NCI-H1694 (cell line): ENCODE measurements at regions not wholly inside any gene's neighbourhood (a gene's known extent, or its start where the extent isn't known, plus 50 kb on each side); places are given as distances from the start of the nearest gene placed in this dataset.
"Not testable (repeated sequence)": the region's sequence is repeated elsewhere in the genome, so short reads cannot be mapped to it uniquely, and the experiment has no call there.

Source experiments
- DNase-seq: peaks from one replicate; lab custom pipeline; 2025; lab: John Stamatoyannopoulos, UW

DNA sequence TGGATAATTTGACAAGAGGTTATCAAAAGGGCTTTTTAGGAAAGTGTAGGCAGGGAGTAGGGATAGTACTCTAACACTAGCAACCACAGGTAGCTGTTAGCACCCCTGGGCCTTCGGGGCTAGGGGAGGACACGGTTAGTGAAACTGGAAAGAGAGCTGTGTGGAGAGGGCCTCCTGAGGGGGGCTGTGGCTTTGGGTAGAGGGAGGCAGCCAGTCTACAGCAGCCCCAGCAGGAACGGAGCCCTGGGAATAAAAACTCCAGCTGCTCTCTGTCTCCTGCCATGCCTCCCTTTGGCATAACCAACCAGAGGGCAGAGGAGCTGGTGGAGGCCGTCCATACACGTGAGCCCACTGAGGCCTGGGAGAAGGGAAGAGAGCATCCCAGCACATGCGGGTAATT lies 223.2 kb downstream of the FOXD2 start:
- DNase-seq = peak; percentile 5

DNA sequence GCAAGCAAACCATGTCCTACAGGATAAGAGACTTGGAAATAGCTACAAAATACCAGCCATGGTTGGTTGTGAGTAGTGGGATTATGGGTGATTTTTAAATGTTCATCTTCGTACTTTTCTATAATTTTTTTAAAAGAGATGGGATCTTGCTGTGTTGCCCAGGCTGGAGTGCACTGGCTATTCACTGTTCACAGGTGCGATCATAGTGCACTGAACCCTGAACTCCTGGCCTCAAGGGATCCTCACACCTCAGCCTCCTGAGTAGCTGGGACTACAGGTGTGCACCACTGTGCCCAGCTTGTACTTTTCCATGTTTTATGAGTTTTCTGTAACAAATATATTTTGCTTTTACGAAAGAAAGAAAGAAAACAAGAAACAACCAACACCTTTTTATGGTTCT lies 224.2 kb downstream of the FOXD2 start:
- no peak for DNase-seq

DNA sequence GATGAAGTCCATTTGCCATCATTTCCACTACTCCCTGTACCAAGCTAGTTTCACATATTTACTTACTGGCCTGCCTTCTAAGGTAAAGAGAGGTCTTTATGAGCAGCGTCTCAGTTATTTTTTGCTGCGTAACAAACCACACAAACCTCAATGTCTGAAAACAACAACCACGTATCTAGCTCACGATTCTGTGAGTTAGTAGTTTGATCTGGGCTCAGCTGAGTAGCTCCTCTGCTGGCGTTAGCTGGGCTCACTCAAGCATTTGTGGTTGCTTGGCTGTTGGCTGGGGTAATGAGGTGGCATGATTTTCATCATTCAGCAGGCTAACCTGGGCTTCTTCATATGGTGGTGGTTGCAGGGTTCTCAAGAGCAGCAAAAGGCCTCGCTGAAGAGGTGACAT lies 225.4 kb downstream of the FOXD2 start:
- no peak for DNase-seq

DNA sequence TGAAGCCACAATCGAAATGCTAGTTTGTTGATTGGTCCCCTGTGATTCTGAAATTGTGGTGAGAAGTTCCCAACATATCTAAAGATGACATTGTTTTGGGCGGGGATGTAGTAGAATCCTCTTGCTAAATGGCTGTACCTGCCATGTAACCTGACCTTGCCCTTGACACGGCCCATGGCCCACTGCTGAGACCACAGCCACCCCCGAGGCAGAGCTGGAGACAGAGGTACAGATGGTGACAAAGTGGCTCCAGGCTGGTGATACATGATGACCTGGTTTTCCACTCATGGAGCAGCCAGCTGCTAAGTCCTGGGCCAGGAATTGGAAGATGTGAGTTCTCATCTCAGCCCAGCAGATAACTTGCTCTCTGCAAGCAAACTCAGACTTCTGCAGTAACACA lies 226.5 kb downstream of the FOXD2 start:
- no peak for DNase-seq

DNA sequence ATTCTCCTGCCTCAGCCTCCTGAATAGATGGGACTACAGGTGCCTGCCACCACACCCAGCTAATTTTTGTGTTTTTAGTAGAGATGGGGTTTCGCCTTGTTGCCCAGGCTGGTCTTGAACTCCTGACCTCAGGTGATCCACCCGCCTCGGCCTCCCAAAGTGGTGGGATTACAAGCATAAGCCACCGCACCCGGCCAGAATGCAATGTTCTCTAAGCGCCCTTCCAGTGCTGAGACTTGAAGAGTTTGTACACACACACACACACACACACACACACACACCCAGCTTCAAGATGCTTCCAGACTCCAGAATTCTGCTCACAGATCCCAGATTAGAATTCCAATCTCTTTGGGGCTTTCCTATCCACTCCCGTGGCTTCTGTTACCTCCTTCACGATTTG lies 227.1 kb downstream of the FOXD2 start:
- DNase-seq = not testable (repeated sequence)

DNA sequence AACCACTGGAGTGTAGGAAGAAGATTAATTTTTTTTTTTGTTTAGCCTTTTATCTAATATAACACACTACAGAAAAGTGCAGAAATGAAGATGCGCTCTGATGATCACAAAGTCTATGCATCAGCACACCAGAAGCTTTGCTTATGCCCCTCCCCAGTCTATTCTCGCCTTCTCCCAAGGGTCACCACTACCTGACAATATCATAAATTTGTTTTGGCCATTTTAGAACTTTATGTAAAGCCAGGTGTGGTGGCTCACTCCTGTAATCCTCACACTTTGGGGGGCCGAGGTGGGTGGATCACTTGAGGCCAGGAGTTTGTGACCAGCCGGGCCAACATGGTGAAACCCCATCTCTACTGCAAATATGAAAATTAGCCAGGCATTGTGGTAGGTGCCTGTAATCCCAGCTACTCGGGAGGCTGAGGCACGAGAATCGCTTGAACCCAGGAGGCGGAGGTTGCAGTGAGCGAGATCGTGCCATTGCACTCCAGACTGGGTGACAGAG lies 231.3 kb downstream of the FOXD2 start:
- no peak for DNase-seq

DNA sequence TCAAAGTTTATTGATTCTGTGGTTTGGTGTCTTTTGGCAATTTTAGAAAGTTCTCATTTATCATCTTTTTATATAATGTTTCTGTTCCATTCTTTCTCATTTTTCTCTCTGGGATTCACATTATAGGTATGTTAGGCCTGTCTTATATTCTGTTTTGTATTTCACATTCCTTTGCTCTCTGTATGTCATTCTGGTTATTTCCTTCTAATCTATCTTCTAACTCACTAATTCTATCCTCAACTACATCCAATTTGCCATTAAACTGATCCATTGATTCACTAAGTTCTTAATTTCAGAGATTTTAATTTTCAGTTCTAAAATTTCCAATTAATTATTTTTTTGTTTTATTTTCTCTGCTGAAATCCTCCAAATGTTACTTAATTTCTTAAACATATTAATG lies 234.8 kb downstream of the FOXD2 start:
- no peak for DNase-seq

DNA sequence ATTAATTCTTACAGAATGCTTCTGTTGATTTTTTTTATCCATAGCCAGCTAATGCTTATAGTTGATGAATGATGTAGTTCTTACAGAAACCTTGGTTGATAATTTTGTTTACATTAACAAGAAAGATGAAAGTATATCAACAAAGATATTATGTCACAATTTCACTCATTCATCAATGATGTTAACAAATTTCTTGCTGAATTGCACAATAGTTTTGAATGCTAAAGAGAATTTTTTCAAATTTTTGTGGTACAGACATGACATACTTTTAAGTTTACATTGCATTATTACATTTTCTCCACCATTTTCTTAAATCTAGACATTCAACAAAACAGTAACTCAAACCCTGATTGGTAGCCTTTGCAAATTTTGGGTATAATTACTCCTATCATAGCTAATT lies 236.3 kb downstream of the FOXD2 start:
- no peak for DNase-seq

DNA sequence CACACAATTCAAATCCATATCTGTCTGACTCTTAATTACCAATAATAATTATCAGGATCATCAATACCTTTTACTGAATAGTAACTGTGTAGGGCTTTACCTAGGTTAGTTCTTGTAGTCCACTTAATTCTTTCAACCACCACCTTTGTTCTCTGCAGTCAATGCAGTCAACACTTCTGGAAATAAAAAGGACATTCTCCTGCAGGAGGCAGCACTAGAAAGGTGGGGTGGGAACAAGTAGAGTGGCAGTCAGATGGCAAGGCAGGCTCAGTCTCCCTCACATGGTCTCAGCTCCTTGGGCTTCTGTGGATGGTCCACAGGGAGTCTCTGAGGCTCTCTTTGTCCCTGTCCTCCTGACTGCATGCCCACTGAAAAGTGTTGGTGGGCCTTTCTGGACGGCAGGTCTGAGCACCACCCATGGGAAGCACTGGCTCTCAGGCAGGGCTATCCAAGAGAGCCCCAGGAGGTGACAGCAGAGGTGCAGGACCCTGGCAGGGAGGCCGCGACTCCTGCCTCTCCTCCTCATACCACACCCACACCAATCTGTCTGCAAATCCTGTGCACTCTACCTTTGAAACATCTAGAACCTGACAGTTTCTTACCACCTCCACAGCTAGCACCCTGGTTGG lies 237.3 kb downstream of the FOXD2 start:
- DNase-seq = no peak

DNA sequence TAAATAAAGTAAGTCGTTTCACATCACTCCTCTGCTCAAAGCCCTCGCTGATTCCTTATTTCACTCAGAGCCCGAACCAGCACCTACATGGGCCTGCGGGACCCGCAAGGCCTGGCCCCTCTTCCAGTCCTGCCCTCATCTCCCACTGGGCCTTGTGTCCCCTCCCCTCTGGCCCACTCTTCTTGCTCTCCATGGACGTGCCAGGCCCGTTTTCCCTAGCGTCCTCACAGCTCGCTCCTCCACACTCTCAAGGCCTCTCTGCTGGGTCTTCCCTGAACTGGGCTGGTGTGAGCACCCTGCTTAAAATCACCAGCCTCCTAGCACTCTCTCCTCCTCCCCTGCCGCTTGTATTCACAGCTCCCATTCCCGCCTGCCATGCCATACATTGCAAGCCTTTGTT lies 237.9 kb downstream of the FOXD2 start:
- no peak for DNase-seq

DNA sequence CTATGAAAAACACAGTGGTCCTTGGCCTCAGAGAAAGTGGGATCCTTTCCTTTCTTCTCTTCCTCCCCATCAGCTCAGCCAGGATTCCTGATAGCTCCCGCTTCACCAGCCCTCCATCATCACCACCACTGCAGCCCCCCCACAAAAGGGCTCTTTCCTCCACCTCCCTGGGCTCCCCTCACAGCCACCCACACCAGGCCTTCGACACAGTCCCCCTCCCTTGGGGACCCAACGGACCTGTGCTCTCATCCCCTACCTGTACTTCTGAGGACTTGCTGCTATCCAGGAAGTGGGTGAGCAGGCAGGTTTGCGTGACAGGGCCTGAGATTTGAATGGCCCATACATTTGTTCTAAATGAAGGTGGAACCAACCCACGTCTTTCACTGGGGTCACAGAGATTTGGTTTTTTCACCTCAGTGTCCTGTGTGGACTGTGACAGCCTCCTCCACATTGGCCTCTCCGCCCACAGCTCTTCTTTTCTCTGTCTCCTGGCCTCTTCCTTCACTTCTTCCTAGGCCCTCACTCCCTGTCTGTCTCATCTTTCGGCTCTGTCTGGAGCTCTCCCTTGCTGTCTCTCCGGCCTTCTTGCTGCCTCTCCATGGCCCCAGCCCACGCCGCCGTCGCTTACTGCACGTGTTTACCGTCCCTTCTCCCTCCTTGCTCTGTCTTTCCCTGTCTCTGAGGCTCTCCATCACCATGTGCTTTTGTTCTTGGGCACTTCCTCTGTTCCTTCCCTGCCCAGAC lies 238.6 kb downstream of the FOXD2 start:
- DNase-seq = no peak

DNA sequence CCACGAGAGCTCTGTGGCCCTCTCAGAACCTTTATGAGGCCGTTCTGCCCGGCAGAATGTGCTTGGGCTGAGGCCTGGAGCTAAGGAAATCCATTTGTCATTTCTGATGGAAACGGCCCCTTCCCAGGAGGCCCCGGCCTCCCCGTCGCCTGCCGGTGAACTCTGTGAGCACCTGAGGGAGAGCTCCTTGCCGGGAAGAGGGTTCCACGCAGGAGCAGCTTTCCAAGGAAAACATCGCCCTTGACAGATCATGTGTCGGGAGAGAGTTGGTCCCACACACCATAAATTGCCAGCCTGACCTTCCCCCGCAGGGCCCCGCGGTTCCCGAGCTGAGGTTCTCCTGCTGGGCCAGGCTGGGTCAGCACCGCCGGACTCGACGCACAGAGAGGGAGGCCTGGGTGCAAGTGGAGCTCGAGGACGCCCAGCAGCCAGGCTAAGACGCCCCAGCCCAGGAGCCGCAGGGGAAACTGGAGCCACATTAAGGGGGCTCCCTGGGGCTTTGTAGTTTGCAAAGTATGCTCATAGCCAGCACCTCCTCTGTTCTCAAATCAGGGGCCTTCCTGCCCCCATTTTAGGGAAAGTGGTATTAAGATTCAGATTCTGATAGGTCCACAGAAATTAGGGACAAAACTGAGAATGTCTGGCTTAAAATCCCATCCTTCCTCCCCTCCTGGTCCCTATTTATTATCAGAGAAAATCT lies 239.5 kb downstream of the FOXD2 start:
- no peak for DNase-seq

DNA sequence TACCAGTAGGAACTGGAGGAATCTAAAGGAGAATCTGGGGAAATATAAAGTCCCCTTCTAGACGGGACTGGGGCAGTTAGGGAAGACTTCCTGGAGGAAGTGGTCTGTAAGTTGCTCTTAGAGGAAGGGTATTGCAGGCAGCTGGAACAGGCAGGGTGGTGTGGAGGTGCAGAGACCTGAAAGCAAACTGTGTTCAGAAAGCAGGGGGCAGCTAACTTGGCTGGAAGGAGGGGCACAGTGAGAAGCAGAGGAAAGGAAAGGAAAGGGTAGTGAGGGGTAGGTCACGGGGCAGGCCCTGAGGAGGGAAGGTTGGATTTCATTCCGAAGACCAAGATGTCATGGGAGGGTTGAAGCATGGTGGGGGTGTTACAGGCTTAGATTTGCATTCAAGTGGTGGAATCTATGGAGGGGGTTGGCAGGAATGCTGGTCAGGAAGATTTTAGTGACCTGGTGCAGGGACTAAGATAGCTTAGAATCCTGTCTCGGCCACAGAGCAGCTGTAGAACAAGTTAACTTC lies 240.7 kb downstream of the FOXD2 start:
- no peak for DNase-seq

DNA sequence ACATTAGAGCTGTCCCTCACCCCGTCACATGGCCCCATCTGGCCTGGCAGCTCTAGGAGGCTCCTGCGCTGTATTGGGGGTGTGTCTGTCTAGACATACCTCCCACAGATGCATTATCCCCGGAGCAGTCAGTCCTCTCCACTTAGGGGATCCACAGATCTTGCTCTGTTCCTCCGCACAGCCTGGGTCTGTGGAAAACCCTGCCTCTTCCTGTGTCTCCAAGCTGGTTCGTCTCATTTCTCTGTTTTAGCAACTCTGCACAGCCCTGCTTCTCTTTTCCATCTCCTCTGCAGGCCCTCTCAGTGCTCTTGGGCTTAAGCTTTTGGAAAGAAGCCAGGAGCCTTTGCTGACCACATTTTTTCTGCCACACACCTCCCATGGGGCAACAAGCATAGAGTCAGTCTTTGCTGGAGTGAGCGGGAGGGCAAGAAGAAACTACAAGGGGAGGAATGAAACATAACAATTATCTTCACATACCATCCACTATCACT lies 241.5 kb downstream of the FOXD2 start:
- DNase-seq = no peak

DNA sequence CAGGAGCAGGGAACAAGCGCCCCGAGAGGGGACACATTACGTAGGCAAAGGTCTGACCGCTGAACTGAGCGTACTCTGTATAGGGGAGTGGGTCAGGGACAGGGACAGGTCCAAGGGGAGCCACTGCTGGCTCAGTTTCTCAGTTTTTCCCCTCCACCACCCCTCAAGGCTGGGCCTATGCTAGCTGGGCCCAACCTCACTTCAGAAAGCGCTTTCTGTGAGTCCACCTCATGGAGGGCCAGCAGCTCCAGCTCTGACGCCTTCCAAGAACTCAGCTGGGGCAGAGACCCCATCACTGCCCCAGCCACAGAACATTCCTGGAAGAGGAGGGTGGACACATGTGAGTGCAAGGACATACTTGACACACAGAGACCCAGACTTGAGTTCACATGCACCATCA lies 242.0 kb downstream of the FOXD2 start:
- no peak for DNase-seq

DNA sequence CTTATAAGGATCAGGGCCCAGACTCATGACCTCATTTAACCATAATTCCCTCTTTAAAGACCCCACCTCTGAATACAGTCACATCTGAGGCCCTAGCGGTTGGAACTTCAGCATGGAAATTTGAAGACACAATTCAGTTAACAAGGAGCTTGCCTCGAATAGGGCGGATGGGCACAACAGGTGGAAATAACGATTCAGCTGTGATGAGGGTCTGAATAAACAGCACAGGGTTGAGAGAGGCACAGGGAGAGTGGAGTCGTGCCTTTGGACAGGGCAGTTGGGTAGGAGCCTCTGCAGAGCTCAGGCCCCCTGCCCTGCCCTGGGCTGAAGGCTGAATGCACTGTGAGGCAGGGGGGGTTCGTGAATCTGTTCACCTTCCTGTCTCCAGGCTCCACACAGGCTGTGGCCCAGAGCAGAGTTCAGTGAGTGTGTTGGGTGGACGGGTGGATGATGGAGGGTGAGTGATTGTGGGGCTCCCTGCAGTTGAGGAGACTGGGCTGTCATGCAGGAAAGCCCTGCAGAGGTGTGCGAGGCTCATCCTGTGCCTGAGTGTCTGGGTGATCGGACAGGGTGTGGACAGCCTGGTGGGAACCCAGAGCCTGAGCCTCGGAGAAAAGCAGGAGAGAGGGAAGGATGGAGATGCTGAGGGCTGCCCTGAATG lies 243.1 kb downstream of the FOXD2 start:
- DNase-seq = no peak

DNA sequence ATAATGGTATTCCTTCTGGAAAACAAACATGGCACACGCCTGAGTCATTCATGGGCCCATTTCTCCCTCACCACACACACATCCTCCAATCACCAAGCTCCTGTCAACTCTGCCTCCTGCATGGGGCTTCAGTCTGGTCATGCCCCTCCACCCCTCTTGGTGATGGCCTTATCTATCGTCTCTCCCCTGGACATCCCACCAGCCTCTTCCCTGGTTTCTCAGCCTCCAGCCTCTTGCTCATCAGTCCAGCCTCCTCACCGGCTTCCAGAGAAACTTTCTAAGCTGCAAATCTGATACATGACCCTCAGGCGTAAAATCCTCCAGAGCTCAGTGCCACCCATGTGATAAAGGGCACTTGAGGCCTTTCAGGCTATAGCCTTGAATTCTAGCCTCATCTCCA lies 243.9 kb downstream of the FOXD2 start:
- DNase-seq = no peak

DNA sequence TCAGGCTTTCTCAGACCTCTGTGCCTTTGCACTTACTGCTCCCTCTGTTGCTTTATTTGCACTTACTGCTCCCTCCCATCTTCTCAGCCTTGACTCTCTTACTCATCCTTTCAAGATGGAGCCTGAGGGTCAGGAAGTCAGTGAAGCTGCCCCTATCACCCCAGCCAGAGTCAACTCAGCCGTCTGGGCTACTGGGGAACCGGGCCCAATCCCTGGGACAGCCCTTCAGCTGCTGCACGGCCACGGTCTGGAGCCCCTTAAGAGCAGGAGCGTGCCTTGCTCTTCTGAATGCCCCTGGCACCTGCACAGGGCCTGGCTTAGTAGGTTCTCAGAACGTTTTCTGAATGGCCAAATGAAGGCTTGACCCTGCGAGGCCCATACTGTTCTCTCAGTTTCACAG lies 244.4 kb downstream of the FOXD2 start:
- DNase-seq = no peak

DNA sequence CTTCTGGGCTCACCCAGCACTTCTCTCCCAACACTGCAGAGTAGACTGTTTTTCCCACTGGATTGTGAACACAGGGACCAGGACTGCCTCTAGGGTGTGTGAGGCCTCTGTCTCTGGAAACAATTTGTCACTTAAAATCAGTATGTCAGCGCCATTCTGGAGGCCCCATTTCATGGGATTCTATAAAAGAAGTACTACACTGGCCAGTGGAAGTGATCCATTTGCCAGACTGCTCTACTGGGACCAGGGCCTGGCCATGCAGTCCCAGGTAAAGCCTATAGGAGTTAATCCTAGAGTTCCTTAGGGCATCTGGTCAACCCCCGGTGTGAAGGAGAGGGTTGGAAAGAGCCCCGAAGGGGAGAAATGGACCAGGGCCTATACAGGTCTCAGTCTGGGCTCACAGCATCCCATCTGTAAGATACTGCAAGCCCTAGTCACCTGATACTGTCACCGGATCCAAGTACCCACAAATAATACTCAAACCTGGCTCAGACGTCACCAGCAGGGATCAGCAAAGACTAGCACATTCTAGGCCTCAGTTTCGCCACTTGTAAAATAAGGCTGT lies 245.0 kb downstream of the FOXD2 start:
- no peak for DNase-seq

DNA sequence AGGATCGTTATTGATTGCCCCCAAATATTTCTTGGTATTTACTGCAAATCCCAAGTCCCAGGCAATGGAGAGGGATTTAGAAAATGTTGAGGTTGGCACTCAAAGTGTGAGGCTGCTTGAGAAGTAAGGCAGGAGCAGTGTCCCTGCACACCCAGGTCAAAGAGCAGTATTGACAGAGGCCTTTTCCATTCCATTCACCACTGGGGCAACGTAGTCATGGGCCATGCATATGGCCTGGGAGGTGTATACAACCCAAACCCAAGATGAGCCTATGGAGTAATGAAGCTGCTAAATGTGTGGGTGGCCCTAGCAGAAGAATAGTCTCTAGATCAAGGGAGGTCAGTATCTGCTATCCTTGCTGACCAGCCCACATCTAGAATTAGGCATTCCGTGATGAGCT lies 245.6 kb downstream of the FOXD2 start:
- no peak for DNase-seq

DNA sequence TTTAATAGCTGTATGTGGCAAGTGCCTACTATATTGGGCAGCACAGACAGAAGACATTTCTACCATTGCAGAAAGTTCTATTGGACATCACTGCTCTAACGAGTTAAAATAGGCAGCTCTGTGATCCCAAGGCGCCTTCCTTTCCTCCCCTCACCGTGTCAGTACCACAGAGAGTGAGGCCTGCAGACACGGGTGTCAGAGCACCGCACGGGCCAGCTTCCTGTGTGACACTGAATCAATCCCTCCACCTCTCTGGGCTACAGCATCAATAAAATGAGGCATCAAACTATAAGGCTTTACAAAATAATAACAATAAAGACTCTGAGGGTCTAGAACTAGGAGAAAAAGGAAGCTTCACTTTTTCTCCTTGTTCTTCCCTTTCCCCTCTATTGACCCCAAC lies 246.7 kb downstream of the FOXD2 start:
- DNase-seq = no peak
